ENCODE measurements at regions not wholly inside any gene's neighbourhood (a gene's known extent, or its start where the extent isn't known, plus 50 kb on each side); places are given as distances from the start of the nearest gene placed in this dataset.
"Not testable (repeated sequence)": the region's sequence is repeated elsewhere in the genome, so short reads cannot be mapped to it uniquely, and the experiment has no call there.

DNA sequence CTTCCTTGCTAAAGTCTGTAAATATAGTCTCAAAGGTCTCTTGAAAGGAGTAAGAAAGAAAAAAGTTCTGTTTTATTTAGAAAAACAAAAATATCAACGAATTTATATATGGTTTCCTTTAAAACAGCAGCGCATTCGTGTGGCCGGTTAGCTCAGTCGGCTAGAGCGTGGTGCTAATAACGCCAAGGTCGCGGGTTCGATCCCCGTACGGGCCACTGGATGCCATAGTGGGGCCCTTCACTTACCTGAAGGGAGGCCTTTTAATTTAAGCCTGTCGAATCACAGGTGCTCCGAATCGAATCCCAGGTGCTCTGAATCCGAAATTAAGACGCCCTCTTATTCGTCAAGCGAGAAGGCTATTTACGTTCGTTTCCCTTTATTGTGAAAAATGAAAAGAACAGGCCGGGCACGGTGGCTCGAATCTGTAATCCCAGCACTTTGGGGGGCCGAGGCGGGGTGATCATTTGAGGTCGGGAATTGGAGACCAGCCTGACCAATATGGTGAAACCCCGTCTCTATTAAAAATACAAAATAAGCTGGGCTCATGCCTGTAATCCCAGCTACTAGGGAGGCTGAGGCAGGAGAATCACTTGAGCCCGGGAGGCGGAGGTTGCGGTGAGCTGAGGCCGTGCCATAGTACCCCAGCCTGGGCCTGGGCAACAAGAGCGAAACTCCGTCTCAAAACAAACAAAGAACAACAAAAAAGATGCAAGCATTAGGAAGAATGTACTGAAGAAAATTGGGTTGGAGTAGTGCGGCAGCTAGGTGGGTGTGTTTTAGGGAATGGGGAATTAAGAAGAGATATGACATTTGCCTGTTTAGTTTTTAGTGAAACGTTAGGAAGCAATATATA, 195.8 kb upstream of the ZNF184 start:
- no peak for DNase-seq

DNA sequence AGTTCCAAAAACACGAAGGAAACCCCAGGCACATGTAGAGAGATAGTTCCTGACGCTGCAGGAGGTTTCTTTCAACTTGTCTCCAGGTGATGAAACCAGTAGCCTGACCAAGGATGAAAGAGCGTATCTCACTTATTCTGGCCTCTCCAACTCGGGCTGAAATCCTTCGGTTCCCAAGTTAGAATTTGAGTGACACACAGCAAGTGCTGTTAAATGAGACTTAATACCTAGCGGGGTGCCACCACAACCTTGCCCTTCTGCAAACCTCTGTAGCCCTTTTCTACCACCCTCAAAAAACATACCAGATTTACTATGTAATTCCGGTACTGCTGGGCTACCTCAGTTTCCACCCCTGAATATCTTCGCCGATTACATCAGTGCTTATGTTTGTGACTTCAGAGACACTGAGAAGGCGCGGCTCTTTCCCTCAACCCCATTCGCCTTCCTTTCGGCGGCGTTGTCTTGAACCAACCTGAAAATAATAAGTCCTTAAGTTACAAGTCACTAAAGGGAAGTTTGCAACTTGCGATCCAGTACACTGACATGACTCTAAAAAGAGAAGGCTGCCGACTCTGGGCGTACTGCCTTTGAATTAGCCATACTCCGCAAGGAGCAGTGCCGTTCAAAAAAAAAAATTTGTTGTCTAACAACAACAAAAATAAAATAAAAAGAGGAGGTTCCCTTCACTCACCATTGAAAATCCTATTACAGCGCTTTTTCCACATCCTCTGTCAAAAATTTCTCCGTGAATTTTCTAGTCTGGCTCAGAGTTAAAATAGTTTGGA, 194.9 kb upstream of the ZNF184 start:
- no peak for DNase-seq

DNA sequence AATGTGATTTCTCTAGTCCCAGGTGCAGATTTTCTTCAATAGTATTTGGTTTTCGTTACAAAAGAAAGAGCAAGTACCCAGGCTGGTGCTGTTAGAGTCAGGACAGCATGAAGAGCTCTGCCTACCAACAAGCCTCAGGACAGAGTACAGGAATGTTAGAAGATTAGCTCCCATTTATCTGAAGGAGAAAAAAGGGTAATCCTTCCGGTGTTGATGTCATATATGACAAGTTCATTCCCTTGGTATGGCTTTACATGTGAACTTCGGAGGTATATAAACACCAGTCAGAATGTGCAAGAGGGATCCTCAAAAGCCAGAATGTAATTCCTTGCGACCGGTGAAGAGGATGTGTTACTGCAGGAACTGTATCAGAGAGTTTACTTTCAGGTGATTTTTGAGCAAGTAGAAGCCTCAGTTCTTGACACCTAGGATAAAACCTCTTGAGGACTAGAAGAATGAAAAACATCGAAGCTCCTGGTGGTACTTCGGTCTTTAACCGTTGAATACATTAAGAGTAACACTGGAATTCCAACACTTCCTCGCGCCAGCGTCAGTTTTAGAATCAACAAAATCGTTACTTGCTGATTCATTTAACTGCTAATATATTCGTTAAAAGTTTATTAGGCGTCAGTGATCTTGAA, 194.2 kb upstream of the ZNF184 start:
- DNase-seq, result no peak

DNA sequence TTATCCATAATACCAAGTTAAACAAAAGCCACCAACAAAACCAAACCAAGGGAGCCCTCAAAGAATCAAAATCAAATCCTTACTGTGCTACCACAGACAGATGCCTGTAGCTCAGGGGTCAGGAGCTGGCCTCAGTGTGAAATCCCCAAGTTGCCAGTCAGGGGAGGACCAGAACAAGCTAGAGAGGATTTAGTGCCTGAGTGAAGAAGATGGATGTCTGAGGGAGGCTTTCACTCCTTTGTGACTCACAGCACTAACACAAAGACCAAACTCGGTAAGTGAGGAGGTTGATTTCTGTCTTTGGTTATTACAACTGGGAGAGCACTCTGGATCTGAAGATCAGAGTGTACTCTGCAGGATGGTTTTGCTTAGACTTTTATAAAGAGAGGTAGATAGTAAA, 189.9 kb upstream of the ZNF184 start:
- DNase-seq, result no peak

DNA sequence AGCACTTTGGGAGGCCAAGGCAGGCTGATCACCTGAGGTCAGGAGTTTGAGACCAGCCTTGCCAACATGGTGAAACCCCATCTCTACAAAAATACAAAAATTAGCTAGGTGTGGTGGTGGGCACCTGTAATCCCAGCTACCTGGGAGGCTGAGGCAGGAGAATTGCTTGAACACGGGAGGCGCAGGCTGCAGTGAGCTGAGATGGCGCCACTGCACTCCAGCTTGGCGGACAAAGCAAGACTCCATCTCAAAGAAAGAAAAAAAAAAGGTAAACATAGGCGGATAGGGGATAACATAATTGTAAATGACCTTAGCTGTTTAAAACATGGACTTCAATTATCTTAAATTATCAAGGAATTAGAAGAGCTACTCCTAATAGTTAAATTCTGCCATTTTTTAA, 189.3 kb upstream of the ZNF184 start:
- not testable (repeated sequence) for DNase-seq

DNA sequence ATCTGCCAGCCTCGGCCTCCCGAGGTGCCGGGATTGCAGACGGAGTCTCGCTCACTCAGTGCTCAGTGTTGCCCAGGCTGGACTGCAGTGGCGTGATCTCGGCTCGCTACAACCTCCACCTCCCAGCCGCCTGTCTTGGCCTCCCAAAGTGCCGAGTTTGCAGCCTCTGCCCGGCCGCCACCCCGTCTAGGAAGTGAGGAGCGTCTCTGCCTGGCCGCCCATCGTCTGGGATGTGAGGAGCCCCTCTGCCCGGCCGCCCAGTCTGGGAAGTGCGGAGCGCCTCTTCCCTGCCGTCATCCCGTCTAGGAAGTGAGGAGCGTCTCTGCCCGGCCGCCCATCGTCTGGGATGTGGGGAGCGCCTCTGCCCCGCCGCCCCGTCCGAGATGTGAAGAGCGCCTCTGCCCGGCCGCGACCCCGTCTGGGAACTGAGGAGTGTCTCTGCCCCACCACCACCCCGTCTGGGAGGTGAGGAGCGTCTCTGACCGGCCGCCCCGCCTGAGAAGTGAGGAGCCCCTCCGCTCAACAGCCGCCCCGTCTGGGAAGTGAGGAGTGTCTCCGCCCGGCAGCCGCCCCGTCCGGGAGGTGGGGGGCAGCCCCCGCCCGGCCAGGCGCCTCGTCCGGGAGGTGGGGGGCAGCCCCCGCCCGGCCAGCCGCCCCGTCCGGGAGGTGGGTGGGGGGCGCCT, 180.4 kb upstream of the ZNF184 start:
- not testable (repeated sequence) for DNase-seq

DNA sequence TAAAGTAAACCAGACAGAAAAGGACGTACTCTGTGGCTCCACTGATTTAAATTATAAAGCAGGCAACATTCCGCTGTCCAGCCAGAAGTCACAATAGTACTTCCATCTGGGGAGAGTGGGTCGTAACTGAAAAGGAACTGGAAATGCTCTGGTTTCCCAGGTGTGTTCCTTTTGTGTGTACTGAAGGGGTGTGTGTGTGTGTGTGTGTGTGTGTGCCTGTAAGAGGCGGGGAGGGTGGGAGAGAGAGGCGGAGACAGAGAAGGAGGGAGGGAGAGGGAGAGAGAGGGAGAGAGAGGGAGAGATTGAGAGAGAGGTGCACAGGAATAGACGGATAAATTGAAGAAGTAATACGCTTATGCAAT, 178.4 kb upstream of the ZNF184 start:
- DNase-seq, result no peak

DNA sequence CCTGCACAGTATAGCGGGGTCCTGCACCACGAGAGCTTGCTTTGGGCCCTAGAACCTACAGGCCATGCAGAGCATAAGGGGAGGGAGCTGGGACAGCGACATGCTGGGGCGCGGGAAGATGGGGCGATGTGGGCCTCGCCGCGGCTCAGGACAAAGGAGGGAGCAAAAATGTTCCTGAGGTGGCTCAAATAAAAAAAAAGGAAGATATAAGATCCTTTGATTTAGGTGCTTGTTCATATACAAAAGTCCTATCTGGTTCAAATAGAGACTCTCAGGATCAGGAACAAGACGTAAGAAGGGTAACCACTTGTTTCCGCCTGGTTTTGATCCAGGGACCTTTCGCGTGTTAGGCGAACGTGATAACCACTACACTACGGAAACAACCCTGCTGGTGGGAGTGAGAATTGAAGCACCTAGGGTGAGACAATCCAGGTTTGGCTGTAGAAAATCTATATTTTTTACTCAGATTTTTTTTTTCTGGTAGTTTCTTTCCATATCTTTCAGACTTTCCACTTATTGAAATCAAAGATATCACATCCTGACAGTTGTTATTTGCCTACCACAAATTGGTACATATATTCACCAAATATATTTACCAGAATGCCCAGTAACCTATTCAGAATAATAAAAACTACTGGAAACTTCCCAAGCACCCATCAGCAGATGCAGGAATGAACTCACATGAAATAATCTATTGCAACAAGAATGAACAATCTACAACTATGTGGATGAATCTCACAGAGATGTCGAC, 177.9 kb upstream of the ZNF184 start:
- DNase-seq, result no peak

DNA sequence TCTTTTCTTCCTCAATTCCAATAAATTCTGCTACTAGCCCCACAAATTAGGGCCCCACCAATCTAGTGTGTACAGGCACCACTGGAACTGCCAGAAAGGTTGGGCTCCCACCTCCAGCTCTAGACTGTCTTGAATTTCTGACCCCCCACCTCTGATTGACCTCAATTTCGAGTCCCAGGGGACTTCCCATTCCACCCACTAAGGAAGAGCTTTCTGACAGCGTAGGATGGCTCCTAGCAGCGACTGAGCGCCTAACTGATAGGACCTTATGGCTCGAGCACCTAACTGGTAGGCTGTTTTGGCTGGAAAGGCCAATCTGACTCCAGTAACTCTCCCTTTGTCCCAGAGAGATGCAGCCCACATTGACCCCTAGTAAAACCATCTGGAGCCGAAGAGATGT, 171.6 kb upstream of the ZNF184 start:
- no peak for DNase-seq

DNA sequence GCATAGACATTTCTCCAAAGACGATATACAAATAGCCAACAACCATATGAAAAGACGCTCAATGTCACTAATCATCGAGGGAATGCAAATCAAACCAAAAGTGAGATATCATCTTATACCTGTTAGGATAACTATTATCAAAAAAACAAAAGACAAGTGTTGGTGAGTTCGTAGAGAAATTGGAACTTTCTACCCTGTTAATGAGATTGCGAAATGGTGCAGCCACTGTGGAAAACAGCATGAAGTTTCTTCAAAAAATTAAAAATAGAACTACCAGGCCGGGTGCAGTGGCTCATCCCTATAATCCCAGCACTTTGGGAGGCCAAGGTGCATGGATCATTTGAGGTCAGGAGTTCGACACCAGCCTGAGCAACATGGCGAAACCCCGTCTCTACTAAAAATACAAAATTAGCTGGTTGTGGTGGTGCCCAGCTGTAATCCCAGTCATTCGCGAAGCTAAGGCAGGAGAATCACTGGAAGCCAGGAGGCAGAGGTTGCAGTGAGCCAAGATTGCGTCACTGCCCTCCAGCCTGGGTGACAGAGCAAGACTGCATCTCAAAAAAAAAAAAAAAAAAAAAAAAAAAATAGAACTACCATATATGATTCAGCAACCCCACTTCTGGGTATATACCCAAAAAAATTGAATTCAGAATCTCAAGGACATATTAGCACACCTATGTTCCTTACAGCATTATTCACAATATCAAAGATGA, 170.0 kb upstream of the ZNF184 start:
- no peak for DNase-seq

DNA sequence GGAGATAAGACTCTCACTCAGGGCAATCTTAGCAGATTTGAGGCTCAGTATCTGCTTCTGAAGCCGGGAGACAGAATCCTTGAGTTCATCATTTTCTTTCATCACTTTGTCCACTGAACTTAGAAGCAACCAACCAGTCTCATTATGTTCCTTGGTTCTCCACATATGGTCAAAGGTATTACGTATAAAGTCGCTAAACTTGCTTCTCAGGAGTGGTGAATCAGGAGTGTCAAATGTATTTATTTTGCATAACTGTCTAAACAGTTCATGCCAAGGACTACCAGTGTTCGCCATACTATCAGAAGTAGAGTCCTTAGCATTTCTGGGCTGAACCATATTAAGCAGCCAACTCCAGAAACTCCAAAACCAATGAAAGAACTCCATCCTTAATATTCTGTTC, 163.0 kb upstream of the ZNF184 start:
- DNase-seq, result not testable (repeated sequence)

DNA sequence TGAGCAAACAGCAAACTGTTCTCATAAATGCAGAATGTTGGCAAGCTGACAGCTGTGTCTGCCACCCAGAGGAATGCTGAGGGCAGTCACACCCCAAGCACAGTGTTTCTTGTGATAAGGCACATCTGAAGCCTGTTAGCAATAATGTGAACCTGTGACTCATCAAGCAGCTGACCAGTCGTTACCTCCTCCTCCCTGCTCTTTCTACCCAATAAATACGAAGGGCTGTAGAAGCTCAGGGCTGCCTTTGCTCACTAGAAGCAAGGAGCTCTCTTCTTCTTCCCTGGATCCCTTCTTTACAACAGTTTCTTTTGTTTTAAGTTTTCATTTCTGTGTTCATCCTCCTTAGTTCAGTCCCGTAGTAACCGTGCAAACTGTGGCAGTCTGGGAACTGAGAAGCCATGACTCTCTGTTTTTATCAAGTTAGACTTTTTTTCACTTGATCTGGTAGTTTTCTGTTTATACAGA, 160.3 kb upstream of the ZNF184 start:
- DNase-seq, result not testable (repeated sequence)

DNA sequence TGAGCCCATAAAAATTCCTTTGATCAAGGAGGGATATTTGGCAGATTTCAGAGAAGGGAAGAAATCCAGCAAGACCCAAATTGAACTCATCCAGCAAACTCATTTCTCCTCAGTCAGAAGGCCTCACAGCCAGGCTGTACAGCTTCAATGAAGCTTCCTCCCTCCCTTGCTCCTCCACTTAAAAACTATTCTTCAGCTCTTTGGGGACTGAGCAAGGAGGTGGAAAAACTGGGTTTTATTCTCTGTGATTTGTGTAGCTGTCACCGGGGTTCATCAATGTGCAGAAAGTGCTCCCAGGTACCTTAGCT, 158.7 kb upstream of the ZNF184 start:
- DNase-seq, result no peak

DNA sequence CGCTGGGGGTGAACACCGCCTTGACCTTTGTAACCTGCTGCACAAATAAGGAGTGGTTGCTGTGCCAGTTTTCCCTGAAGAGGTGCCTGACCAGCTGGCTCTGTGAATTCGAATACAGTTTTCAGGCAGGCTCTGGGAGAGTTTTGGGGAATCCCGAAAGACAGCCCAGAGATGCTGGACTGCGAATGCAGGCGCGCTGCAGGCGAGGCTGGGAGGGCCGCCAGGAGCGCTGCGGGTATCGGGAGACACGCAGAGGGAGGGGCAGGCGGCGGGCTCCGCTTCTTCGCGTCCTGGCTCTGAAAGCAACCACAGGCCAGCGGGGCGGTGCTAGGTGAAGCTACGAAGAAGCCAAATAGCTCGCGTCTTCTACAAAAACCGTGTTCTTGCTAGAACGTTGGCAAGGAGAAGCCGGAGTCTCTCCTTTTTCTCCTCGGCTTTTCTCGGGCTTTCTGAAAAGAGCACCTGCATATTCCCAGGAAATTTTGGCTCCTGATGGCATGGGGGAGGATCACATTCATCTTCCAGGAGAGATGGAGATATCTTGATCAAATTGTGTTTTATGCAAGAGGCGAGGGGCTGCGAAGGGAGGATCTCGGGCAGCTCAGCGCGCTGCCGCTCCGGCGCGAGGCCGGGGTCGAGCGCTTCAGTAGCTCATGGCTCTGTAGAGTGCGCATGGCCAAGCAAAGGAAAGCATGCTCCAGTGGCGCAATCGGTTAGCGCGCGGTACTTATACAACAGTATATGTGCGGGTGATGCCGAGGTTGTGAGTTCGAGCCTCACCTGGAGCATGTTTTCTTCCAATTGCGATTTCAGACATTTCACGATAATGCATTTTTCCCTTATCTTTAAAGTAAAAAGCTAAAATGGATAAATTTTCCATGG, 158.1 kb upstream of the ZNF184 start:
- DNase-seq, result no peak

DNA sequence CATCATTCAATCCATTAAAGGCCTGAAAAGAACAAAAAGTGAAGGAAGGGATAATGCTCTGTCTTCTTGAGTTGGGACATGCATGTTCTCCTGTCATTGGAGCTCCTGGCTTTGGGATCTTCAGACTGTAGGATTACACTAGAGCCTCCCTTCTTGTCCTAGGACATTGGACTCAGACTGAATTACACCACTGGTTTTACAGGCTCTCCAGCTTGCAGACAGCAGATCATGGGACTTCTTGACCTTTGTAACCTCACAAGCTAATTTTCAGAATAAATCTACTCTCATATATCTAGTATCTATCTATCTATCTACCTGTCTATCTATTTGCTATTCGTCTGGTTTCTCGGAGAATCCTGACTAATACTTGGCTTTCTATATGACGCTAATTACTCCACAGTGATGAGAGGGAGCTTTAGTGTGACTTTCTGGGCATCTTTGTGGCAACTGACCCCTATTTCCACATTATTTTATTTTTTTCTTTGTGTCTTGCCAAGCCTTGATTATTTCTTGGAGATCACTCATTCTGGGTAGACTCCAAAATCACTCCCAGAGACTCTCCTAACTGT, 151.9 kb upstream of the ZNF184 start:
- no peak for DNase-seq

DNA sequence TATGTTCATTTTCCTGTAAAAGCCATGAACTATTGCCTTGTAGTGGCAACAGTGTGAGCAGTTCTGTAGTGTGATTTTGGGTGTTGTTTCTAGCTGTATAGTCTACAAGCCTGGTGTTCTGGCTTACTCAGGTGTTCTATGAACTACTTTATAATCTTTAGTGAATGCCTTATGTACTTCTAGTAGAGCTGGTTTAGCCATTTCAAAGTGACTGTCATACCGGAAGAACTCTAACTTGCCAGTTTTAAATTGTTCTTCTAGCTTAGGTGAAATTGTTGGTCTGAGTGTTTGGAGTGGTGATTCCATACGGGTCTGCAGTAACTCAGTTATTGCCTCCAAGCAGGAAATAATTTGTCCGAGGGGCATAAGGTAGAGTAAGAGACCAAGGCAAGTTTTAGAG, 150.2 kb upstream of the ZNF184 start:
- no peak for DNase-seq

DNA sequence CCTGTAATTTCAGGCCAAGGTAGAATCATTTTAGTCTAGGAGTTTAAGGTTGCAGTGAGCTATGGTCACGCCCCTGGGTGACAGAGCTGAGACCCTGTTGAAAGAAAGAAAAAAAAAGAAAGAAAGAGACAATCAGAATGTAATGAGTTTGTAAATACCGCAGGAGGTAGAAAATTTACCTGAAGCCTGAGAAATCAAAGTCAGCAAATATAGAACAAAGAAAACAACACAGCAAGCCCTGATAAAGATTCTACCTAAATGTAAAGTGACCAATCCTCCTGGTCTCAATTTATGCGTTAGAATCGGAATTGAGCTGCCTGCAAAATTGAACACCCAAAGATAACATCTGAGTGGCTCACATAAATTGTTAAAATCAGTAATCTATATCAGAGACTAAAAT, 146.5 kb upstream of the ZNF184 start:
- no peak for DNase-seq

DNA sequence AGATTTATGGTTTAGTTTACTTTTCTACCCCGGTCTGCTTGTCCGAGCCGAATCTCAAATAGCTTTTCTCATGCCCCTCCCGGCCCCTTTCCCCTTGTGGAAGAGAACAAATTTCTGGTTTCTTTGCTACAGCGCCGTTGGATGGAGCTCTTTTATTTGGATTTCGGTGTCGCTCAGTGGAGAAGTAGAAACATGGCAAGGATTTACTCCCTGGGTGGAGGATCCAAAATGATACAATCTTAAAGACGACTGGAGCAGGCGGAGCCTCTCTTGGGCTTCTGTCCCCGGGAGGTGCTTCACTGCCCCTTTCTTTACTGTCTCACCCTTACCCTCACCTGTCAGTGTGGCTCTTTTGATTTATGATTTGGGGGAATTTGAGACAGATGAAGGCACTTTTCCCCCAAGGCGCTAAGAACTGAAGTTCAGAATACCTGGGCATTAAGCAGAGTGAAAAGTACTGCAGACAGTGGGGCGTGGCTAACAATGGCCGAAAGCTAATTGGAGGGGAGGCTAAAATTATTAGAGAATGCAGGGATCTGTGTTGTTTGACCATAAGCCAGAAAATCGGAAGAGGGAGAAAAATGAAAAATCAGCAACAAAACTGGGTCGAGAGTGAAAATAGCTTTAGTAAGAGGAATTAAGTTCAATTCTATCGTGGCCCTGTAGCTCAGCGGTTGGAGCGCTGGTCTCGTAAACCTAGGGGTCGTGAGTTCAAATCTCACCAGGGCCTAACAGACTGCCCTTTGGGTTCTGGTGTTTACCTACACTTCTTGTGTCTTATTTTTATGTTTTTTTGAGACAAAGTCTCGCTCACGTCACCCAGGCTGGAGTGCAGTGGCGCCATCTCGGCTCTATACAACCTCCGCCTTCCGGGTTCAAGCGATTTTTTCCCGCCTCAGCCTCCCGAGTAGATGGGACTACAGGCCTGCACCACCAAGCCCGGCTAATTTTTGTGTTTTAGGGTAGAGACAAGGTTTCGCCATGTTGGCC, 145.1 kb upstream of the ZNF184 start:
- DNase-seq, result no peak

DNA sequence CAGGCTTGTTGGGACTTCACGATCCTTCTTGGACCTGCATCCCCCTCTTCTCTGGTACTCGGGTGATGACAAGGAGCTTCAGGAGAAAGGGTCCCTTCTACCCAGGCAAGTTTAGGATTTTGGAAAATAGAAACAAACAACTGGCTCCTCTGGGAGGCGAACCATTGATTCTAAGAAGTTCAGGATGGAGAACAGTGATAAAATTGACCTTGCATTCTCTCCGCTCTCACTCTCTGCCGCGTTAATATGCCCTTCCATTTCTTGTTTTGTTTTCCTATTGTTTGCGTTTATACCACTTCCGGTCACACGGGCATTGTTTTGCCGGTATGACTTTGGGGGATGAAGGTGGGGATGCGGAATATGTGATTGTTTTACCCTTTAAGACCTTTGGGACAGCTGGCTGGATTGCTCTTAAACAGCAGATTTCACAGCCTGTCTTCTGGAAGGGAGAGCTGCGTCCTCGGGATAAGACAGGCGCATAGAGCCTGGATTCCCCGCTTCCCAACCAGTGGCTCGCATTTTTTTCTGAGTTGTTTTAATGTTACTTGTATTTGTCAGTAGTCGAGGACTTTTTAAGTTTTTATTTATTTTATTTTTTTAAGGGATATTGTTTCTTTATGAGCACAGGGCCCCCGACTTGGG, 144.3 kb upstream of the ZNF184 start:
- no peak for DNase-seq

Data from activated CD4-positive, alpha-beta T cell treated with anti-CD3 and anti-CD28 coated beads for 1 hour (primary cell).